GM12873 (cell line): ENCODE measurements at regions not wholly inside any gene's neighbourhood (a gene's known extent, or its start where the extent isn't known, plus 50 kb on each side); places are given as distances from the start of the nearest gene placed in this dataset.

Experiments used
- CTCF ChIP-seq: IDR thresholded peaks from 2 replicates; pipeline ENCODE4 v1.5.1; 2012; ENCODE audit warnings: low read depth, mild to moderate bottlenecking, moderate library complexity, low read length, control low read depth; ENCODE audit not compliant: insufficient read depth; ENCODE audit errors: missing control alignments

- TF ChIP-seq CTCF = no peak
These were observed 91.6 kb downstream of the EDN3 start for GRCh38 chr20:59391975-59392374.

DNA sequence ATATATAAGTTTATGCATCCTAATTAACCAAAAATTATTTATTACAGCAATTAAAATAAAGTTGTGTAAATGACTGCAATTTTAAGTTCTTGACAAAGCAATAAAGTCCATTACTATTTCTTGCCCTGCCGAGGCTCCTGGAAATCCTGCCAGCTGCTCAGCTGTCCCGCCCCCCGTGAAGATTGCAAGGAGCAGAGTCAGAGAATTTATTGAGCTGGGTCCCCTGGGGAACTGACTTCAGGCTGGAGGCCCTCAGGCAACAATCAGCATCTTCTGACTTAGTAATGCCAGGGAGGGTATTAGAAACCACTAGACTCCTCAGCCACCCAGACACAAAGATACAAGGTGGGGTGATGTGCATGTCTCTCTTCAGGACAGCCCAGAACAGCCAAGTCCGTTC lies 92.3 kb downstream of the EDN3 start:
- TF ChIP-seq CTCF = no peak

GRCh38 chr20:59393142-59393541 lies 92.7 kb downstream of the EDN3 start:
- no peak for TF ChIP-seq CTCF

GRCh38 chr20:59395729-59396128 lies 95.3 kb downstream of the EDN3 start:
- no peak for TF ChIP-seq CTCF

- no peak for TF ChIP-seq CTCF
These were observed 98.3 kb downstream of the EDN3 start for GRCh38 chr20:59398537-59399205.

DNA sequence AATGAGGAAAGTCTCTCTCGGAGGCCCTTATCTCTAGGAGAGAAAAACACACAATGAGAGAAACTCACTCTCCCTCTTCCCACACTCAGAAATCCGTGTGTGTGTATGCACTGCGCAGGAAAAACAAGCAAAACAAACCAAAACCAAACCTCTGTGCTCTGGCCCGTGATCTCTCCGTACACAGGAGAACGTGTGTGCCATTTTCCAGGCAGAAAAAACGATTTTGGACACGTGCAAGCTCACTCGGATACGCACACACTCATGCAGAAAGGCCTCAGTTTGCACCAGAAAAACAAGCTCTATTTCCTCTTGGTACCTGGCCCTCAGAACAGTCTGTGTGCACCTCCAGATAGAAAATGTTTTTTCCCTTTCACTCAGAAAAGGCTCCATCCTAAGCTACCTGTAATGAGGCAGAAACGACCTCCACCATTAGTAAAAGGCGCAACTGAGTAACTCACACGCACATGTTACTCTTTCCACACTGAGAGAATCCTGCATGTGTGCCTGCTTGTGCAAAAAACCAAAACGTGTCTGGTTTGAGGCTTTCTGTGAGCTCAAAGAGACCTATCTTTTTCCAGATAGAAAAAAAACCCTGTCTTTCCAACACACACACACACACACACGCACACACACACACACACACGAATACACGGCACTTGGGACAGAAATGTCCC lies 99.2 kb downstream of the EDN3 start:
- TF ChIP-seq CTCF = no peak

GRCh38 chr20:59400708-59401107 lies 100.3 kb downstream of the EDN3 start:
- TF ChIP-seq CTCF = no peak
